ENCODE measurements at regions not wholly inside any gene's neighbourhood (a gene's known extent, or its start where the extent isn't known, plus 50 kb on each side); places are given as distances from the start of the nearest gene placed in this dataset.

- no peak for TF ChIP-seq MAZ (CRISPR knock-in tag; conservative IDR thresholded peaks at IDR 0.05 in 1 of 2, IDR thresholded peaks at IDR 0.05 in 1 of 2)
- TF ChIP-seq FUS (optimal IDR thresholded peaks at IDR 0.05; ENCODE audit: low read depth, low read length), result no peak
- TF ChIP-seq RAD21 (CRISPR knock-in tag; conservative IDR thresholded peaks at IDR 0.05 in 1 of 2, IDR thresholded peaks at IDR 0.05 in 1 of 2), result no peak
- no peak for TF ChIP-seq SMAD2 (IDR thresholded peaks at IDR 0.05; ENCODE audit: low read depth, low read length)
- TF ChIP-seq ZNF395 (CRISPR knock-in tag; IDR thresholded peaks at IDR 0.05), result no peak
Measured at GRCh38 chr9:103881419-103881818, 212.7 kb upstream of the SMC2 start (continued).

GRCh38 chr9:103889989-103890388 is 204.1 kb upstream of the SMC2 start:
- Histone ChIP-seq H3K27ac (ENCODE audit: extremely low read depth, low read depth, low read length) (no peak overlapping the region), H3K9me1 (ENCODE audit: control insufficient read depth, insufficient read depth, low read length) (no peaks in the 10 kb centered on the region), H4K20me1 (replicated peaks; ENCODE audit: control insufficient read depth, insufficient read depth, low read length) (no peaks in the 10 kb centered on the region), H3K4me1 (replicated peaks in 1 of 2; ENCODE audit: control insufficient read depth in 2 of 2, insufficient read depth in 2 of 2, low read length in 2 of 2) (no peaks in the 10 kb centered on the region), H3K36me3 (ENCODE audit: control insufficient read depth, insufficient read depth, low read length) (no peaks in the 10 kb centered on the region), H3K9me3 (replicated peaks; ENCODE audit: control insufficient read depth, insufficient read depth, low read depth, low read length) (no peaks in the 10 kb centered on the region), H3K79me2 (ENCODE audit: control insufficient read depth, insufficient read depth, low read length) (no peaks in the 10 kb centered on the region), H3K9ac (ENCODE audit: insufficient read depth in 1 of 2, low read depth in 2 of 2, low read length in 2 of 2) (no peak overlapping the region), H3K4me3 (no peak overlapping the region), H3K4me2 (ENCODE audit: insufficient read depth, low read length) (no peak overlapping the region), H3K27me3 (ENCODE audit: control insufficient read depth in 2 of 2, insufficient read depth in 2 of 2, low read length in 2 of 2) (no peaks in the 10 kb centered on the region), H2AFZ (ENCODE audit: low read depth, low read length) (no peak overlapping the region)
- FAIRE-seq (no peak), ATAC-seq (no peak), DNase-seq (ENCODE audit: extremely low read depth in 1 of 4, low spot score in 3 of 4) (no peak)
- ChIA-PET CTCF (ENCODE audit: low intra/inter-chr PET ratio) (no interaction called here), POLR2A (no interaction called here)
- TF ChIP-seq NCOA1 (IDR thresholded peaks at IDR 0.05; ENCODE audit: low read depth) (no peak), SOX6 (IDR thresholded peaks at IDR 0.05) (no peak), CHCHD3 (CRISPR knock-in tag; IDR thresholded peaks at IDR 0.05) (no peak)
- in situ Hi-C loops (cut with MboI), result no loop called here
- BruUV-seq (replicated peaks), result no TSS peak
- intact Hi-C loops (cut with micrococcal nuclease), result no loop called here
